ENCODE measurements at regions not wholly inside any gene's neighbourhood (a gene's known extent, or its start where the extent isn't known, plus 50 kb on each side); places are given as distances from the start of the nearest gene placed in this dataset.

DNA sequence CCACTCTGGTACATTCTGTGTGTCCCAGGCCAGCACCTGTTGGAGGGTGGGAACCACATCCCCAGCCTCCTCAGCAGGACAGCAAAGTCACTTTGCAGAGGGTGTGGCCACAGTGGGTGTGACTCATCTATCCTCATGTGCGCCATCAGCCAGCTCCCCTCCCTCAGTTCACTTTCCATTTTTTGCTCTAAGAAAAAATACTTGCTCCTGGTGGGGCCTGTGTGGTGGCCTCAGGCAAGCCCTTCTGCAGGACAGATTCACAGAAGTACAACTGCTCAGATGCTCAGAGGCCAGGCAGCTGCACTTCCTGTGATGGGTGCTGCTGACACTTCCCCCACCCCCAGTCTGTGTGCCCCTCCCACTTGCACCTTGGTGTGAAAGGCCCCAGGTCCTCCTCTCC is 78.3 kb upstream of the ALDH1L1 start:
- TF ChIP-seq, protein P1, sequence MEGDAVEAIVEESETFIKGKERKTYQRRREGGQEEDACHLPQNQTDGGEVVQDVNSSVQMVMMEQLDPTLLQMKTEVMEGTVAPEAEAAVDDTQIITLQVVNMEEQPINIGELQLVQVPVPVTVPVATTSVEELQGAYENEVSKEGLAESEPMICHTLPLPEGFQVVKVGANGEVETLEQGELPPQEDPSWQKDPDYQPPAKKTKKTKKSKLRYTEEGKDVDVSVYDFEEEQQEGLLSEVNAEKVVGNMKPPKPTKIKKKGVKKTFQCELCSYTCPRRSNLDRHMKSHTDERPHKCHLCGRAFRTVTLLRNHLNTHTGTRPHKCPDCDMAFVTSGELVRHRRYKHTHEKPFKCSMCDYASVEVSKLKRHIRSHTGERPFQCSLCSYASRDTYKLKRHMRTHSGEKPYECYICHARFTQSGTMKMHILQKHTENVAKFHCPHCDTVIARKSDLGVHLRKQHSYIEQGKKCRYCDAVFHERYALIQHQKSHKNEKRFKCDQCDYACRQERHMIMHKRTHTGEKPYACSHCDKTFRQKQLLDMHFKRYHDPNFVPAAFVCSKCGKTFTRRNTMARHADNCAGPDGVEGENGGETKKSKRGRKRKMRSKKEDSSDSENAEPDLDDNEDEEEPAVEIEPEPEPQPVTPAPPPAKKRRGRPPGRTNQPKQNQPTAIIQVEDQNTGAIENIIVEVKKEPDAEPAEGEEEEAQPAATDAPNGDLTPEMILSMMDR (conservative IDR thresholded peaks at IDR 0.05): no peak
- no peak for TF ChIP-seq ZFX (IDR thresholded peaks at IDR 0.05)

All from C4-2B (cell line).